ENCODE measurements at regions not wholly inside any gene's neighbourhood (a gene's known extent, or its start where the extent isn't known, plus 50 kb on each side); places are given as distances from the start of the nearest gene placed in this dataset.

GRCh38 chr3:13152826-13153710 lies 79.8 kb upstream of the IQSEC1 start:
- DNase-seq (ENCODE audit: low read depth): no peak

GRCh38 chr3:13150624-13151023 lies 77.4 kb upstream of the IQSEC1 start:
- no peak for DNase-seq (ENCODE audit: low read depth)

DNA sequence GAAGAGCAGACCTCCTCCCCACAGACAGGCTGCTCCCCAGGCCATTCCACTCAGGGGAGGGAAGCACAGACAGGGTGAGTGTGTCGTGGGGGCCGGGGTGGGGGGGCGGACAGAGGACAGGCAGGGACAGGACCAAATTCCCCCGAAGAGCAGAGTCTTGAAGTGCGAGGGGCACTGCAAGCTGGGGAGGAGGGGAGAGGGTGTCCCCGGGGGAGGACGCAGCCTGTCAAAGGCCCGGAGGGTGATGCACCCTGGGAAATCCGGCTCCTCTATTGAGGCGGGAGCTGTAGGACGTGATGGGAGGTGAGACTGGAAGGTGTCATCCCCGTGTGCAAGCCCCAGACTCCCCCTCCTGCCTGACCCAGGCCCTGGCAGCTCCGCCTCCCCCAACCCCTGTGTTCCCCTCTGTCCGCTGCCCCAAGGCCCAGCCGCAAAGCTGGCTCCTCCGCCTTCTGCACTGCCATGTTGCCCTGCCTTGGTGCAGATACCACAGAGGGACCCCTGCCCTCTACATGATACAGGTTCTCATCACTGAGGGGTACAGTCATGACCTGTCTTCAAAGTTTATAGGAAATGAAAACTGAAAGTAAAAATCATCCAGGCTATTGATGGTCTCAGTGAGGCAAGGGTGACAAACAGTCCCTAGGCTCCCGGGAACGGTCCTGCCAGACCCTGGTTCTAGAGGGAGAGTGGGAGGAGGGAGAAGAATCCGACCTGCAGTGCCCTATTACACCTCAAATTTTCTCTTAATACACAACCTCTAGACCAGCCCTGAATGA lies 76.3 kb upstream of the IQSEC1 start:
- no peak for DNase-seq (ENCODE audit: low read depth)

GRCh38 chr3:13148561-13149329 lies 75.5 kb upstream of the IQSEC1 start:
- DNase-seq (ENCODE audit: low read depth): no peak

GRCh38 chr3:13148126-13148525 lies 74.9 kb upstream of the IQSEC1 start:
- DNase-seq (ENCODE audit: low read depth): no peak

DNA sequence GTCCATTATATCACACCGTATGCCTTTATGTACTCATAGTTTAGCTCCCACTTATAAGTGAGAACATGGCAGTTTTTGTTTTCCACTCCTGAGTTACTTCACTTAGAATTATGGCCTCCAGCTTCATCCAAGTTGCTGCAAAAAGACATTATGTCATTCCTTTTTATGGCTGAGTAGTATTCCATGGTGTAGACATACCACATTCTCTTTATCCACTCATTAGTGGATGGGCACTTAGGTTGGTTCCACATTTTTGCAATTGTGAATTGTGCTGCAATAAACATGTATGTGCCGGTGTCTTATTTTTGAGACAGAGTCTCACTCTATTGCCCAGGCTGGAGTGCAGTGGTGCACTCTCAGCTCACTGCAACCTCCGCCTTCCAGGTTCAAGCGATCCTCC lies 74.1 kb upstream of the IQSEC1 start:
- no peak for DNase-seq (ENCODE audit: low read depth)

GRCh38 chr3:13146643-13147143 lies 73.5 kb upstream of the IQSEC1 start:
- no peak for DNase-seq (ENCODE audit: low read depth)

DNA sequence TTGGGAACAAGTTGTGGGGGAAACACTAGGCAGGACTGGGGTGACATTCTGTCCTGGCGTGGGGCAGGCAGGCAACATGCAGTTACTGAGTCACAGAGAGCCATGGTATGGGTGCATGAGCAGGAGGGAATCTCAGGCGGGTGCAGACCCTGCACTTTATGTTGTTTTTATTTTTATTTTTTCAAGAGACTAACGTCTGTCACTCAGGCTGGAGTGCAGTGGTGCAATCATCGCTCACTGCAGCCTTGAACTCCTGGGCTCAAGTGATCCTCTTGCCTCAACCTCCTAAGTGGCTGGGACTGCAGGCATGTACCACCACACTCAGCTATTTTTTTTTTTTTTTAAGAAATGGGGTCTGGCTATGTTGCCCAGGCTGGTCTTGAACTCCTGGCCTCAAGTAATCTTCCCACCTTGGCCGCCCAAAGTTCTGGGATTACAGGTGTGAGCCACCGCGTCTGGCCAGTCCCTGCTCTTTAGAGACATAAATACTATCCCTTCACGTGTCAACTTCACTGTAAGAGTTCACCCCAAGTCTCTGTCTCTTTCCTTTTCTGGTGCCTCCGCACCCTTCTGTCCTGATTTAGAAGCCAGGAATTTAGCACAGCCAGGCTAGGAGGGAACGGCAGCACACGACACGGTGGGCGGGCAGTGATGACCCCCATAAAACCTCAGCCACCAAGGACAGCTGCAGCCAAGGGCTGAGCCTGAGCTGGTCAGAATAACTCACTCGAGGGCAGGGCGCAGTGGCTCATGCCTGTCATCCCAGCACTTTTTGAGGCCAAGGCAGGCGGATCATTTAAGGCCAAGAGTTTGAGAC lies 72.8 kb upstream of the IQSEC1 start:
- no peak for DNase-seq (ENCODE audit: low read depth)

DNA sequence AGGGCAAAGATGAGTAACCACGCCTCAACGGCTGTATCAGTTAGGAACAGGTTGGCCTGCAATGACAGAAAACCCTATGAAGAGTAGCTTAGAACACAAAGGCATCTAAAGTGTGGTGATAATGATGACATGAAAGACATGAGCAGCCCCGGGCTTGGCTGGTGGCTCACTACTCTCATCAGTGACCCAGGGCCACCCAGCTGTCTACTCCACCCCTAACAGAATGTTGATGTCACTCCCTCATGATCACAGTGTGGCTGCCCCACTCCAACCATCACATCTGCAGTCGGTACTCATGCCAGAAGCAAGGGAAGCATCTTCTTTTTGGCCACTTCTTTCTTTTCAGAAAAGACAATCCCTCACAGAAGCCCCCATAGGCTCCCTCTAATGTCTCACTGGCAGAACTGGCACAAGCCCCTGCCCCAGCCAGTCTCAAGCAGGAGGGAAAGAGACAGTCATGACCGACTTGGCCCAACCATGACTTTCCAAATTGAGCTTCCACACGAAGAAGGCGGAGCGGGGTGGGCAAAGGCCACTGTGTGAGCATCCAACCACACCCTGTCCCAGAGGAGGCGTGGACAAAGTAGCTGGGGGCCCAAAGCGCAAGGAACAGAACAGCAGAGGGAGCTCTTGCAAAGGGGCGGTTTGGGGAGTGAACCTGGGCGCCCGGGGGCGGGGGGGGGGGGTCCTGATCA lies 72.0 kb upstream of the IQSEC1 start:
- DNase-seq (ENCODE audit: low read depth): no peak

DNA sequence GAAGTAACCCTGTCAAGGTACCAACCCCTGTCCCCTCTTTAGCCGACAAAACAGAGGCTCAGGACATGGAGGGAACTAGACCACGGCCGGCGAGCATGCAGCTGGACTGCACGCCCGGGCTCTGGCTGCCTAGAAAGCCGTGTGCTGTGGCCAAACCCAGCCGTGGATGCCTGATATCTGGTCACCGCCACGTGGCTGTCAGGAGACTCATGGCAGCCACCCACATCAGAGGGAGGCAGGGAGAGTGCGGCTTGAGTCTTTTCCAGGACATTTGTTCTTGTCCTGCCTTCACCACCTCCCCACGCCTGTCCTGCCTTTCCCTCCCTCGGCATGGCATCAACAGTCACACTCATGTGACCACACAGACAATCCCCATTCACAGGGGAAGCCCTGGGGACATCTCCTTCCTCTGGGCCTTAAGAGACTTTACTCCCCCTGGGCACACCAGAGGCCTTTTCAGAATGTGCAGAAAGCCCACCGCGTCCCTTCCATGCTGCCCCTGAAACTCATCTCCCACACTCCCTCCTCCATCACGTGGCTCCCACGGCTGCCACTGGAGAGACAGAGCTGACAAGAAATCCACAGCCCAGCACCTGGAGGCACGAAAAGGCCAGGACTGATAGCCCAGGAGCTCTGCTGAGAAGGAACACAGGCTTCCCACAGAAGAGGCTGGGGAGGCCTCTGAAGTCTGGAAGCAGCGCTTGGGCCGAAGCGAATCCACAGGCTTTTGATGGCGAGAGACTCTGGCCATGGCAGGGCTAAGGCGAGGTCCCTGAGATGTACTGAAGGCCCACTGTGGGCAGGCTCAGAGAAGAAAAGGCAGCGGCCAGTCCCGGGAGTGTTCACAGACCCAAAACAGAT lies 71.2 kb upstream of the IQSEC1 start:
- no peak for DNase-seq (ENCODE audit: low read depth)

- no peak for DNase-seq (ENCODE audit: low read depth)
Measured at GRCh38 chr3:13143381-13144004, 70.3 kb upstream of the IQSEC1 start.

GRCh38 chr3:13142552-13143380 lies 69.5 kb upstream of the IQSEC1 start:
- no peak for DNase-seq (ENCODE audit: low read depth)

- no peak for DNase-seq (ENCODE audit: low read depth)
Measured at GRCh38 chr3:13141991-13142412, 68.8 kb upstream of the IQSEC1 start.

GRCh38 chr3:13141183-13141582 lies 68.0 kb upstream of the IQSEC1 start:
- DNase-seq (ENCODE audit: low read depth): no peak

- no peak for DNase-seq (ENCODE audit: low read depth)
Measured at GRCh38 chr3:13140596-13140995, 67.4 kb upstream of the IQSEC1 start.

DNA sequence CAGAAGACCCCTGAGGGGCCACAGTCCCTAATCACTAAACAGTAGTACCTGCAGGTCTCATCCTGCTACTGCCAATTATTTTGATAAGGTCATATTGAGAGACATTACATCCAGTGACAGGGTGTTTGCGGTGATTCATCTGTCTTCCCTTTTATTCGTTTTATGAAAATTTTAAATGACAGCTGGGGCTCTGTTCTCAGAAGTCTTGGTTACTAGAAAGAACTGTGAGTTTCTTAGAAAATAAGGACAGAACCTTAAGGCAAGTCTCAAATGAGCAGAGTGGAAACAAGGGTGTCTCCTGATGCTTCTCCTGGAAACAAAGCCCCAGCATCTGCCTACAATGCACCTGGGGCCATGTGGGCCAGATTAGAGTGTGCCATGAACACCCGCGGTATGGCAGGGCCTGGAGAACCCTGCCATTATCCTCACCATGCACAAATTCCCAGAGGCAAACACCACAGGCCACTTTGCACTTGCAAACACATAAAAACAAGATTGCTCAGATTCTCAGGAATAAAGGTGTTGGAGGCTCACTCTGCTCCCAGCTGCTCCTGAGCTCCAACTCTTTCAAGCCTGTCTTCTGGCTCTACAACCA lies 66.3 kb upstream of the IQSEC1 start:
- DNase-seq (ENCODE audit: low read depth): no peak

- no peak for DNase-seq (ENCODE audit: low read depth)
Measured at GRCh38 chr3:13138833-13139145, 65.6 kb upstream of the IQSEC1 start.
